SK-N-SH (cell line): ENCODE measurements at regions not wholly inside any gene's neighbourhood (a gene's known extent, or its start where the extent isn't known, plus 50 kb on each side); places are given as distances from the start of the nearest gene placed in this dataset.

Source experiments
- CTCF ChIA-PET: fragments of 300-600, 350-600 bp; formaldehyde crosslinking; extraction: SDS; loops from one replicate; lab custom pipeline; 2021; lab: Yijun Ruan, JAX
- POLR2A ChIA-PET: fragments of 350-600 bp; sonication (Branson Sonifier 250); formaldehyde crosslinking; extraction: SDS; loops from one replicate; lab custom pipeline; 2020; ENCODE audit warnings: antibody characterized with exemption, inconsistent platforms; lab: Yijun Ruan, JAX
- DNase-seq: peaks from one replicate; pipeline ENCODE4 v3.0.0; 2012
- H2AFZ ChIP-seq: fragments of 200-600 bp; sonication (generic); 2 replicates; pipeline ENCODE4 v1.8.1; 2016; ENCODE audit warnings: antibody characterized with exemption, mild to moderate bottlenecking, low read depth
- H3F3A ChIP-seq: fragments of 200-600 bp; sonication (generic); replicated peaks from 2 replicates; pipeline ENCODE3; 2016; ENCODE audit warnings: antibody characterized with exemption, mild to moderate bottlenecking; ENCODE audit not compliant: insufficient read depth
- H3K27ac ChIP-seq, 2 experiments: fragments of 200-500 bp in 1 of 2; fragments of 200-600 bp in 1 of 2; sonication (Bioruptor generic) in 1 of 2; sonication (generic), shearing (Covaris generic) in 1 of 2; 2 replicates each; pipeline versions ENCODE4 v1.5.1 to v1.6.1; 2014 to 2016; ENCODE audit warnings: low read depth in 2 of 2, inconsistent platforms in 1 of 2, low read length in 1 of 2, mild to moderate bottlenecking in 1 of 2, mixed read lengths in 1 of 2
- H3K27me3 ChIP-seq: fragments of 200-600 bp; sonication (generic), shearing (Covaris generic); 2 replicates; pipeline ENCODE4 v1.6.1; 2016; ENCODE audit warnings: mixed run types; ENCODE audit not compliant: insufficient read depth
- H3K36me3 ChIP-seq, 2 experiments: fragments of 200-500 bp in 1 of 2; fragments of 200-600 bp in 1 of 2; sonication (Bioruptor generic) in 1 of 2; sonication (generic) in 1 of 2; replicated peaks in 1 of 2; 2 replicates each; pipeline versions ENCODE3 to v1.5.1; 2014 to 2016; ENCODE audit warnings: low read length in 1 of 2, mild to moderate bottlenecking in 1 of 2; ENCODE audit not compliant: insufficient read depth in 2 of 2, control insufficient read depth in 1 of 2
- H3K4me1 ChIP-seq, 2 experiments: fragments of 200-500 bp in 1 of 2; fragments of 200-600 bp in 1 of 2; sonication (Bioruptor generic) in 1 of 2; sonication (generic), shearing (Covaris generic) in 1 of 2; 2 replicates each; pipeline versions ENCODE4 v1.5.1 to v1.6.1; 2014 to 2016; ENCODE audit warnings: low read depth in 1 of 2, low read length in 1 of 2, mixed run types in 1 of 2; ENCODE audit not compliant: insufficient read depth in 2 of 2, control insufficient read depth in 1 of 2
- H3K4me2 ChIP-seq: fragments of 200-600 bp; sonication (generic), shearing (Covaris generic); 2 replicates; pipeline ENCODE4 v1.6.1; 2017; ENCODE audit warnings: mixed run types
- H3K4me3 ChIP-seq, 2 experiments: fragments of 200-500 bp in 1 of 2; fragments of 200-600 bp in 1 of 2; sonication (Bioruptor generic) in 1 of 2; sonication (generic), shearing (Covaris generic) in 1 of 2; 2 replicates each; pipeline versions ENCODE4 v1.5.1 to v1.8.1; 2014 to 2016; ENCODE audit warnings: low read depth in 2 of 2, inconsistent platforms in 1 of 2, low read length in 1 of 2, mild to moderate bottlenecking in 1 of 2, mixed read lengths in 1 of 2, moderate library complexity in 1 of 2
- H3K79me2 ChIP-seq: fragments of 200-600 bp; sonication (generic); 2 replicates; pipeline ENCODE4 v1.8.1; 2017; ENCODE audit warnings: mild to moderate bottlenecking; ENCODE audit not compliant: insufficient read depth
- H3K9ac ChIP-seq: fragments of 200-600 bp; sonication (generic); 2 replicates; pipeline ENCODE4 v1.6.1; 2017; ENCODE audit warnings: mixed run types
- H3K9me2 ChIP-seq: fragments of 200-600 bp; sonication (generic); 2 replicates; pipeline ENCODE4 v1.6.1; 2017; ENCODE audit warnings: mixed run types
- H3K9me3 ChIP-seq: fragments of 200-600 bp; sonication (generic); 2 replicates; pipeline ENCODE4 v1.6.1; 2017; ENCODE audit warnings: mixed run types, mild to moderate bottlenecking, moderate library complexity
- H4K20me1 ChIP-seq: fragments of 200-600 bp; sonication (generic); 2 replicates; pipeline ENCODE4 v1.6.1; 2017; ENCODE audit warnings: mild to moderate bottlenecking, mixed run types; ENCODE audit not compliant: insufficient read depth
- CHD2 ChIP-seq: fragments of 150-350 bp; IDR thresholded peaks from 2 replicates; pipeline ENCODE4 v1.6.1; 2018; ENCODE audit warnings: low read length; ENCODE audit not compliant: partially characterized antibody
- CTCF ChIP-seq: fragments of 200-600 bp; sonication (generic); IDR thresholded peaks from 2 replicates; pipeline ENCODE4 v1.6.1; 2017; ENCODE audit warnings: antibody characterized with exemption, mild to moderate bottlenecking, moderate library complexity
- ELF1 ChIP-seq: IDR thresholded peaks from 2 replicates; pipeline ENCODE4 v1.4.0; 2012
- EP300 ChIP-seq, 2 experiments: IDR thresholded peaks; 2 replicates each; pipeline versions ENCODE4 v1.4.0 to v1.6.1; 2012; ENCODE audit warnings: borderline replicate concordance in 1 of 2, low read depth in 1 of 2, low read length in 1 of 2
- FOXJ3 ChIP-seq: sonication (generic); formaldehyde crosslinking; IDR thresholded peaks from 2 replicates; pipeline ENCODE4 v1.5.1; 2020; ENCODE audit warnings: mild to moderate bottlenecking, missing genetic modification reagents
- GABPA ChIP-seq: IDR thresholded peaks from 2 replicates; pipeline ENCODE4 v1.4.0; 2012; ENCODE audit warnings: low read depth, mild to moderate bottlenecking
- IRF3 ChIP-seq: fragments of 150-350 bp; IDR thresholded peaks from 2 replicates; pipeline ENCODE4 v1.6.1; 2016; ENCODE audit warnings: mild to moderate bottlenecking, low read depth, low read length
- MAX ChIP-seq: IDR thresholded peaks from 2 replicates; pipeline ENCODE4 v1.4.0; 2012; ENCODE audit warnings: low read depth
- NFIC ChIP-seq: IDR thresholded peaks from 2 replicates; pipeline ENCODE4 v1.4.0; 2012; ENCODE audit warnings: borderline replicate concordance
- NRF1 ChIP-seq: IDR thresholded peaks from 2 replicates; pipeline ENCODE4 v1.6.1; 2012; ENCODE audit warnings: low read depth, mild to moderate bottlenecking, low read length
- PBX3 ChIP-seq: IDR thresholded peaks from 2 replicates; pipeline ENCODE4; 2012
- POLR2AphosphoS5 ChIP-seq: IDR thresholded peaks from 2 replicates; pipeline ENCODE4 v1.6.1; 2012; ENCODE audit warnings: low read depth, low read length
- REST ChIP-seq: IDR thresholded peaks from 2 replicates; pipeline ENCODE4 v1.6.1; 2012; ENCODE audit warnings: mild to moderate bottlenecking, low read depth, low read length, moderate library complexity
- RFX5 ChIP-seq: IDR thresholded peaks from 2 replicates; pipeline ENCODE4 v1.6.1; 2012; ENCODE audit warnings: mild to moderate bottlenecking, improper control_type of control experiment, low read length
- RXRA ChIP-seq: IDR thresholded peaks from 2 replicates; pipeline ENCODE4 v1.4.0; 2012; ENCODE audit warnings: low read depth, mild to moderate bottlenecking, borderline replicate concordance
- SMC3 ChIP-seq: IDR thresholded peaks from 2 replicates; pipeline ENCODE4 v1.6.1; 2012; ENCODE audit warnings: low read depth, low read length, improper control_type of control experiment
- TEAD4 ChIP-seq: IDR thresholded peaks from 2 replicates; pipeline ENCODE4 v1.4.0; 2012; ENCODE audit warnings: mild to moderate bottlenecking, borderline replicate concordance; ENCODE audit not compliant: insufficient read depth
- USF1 ChIP-seq: IDR thresholded peaks from 2 replicates; pipeline ENCODE4 v1.4.0; 2012; ENCODE audit warnings: low read depth, borderline replicate concordance
- WGBS: methylation state at CpG from one replicate; pipeline ENCODE4 v1.1.6; 2017; ENCODE audit warnings: low lambda C conversion rate; 5-methylcytosine and 5-hydroxymethylcytosine counted together

- CTCF ChIA-PET: interaction anchor here (1.3 kb wide), 1 partner anchor 10 kb away, joined by 3 read pairs; no protein-coding TSS in a partner anchor
- H3K4me2 ChIP-seq: no peak overlapping the region
These were observed 151.3 kb upstream of the HMHB1 start for GRCh38 chr5:143660625-143661024.

GRCh38 chr5:143659599-143660238 is 152.2 kb upstream of the HMHB1 start:
- CTCF ChIA-PET: no interaction called here
- TF ChIP-seq IRF3: no peak
- TF ChIP-seq EP300 (IDR thresholded peaks at IDR 0.05; ENCODE audit: borderline replicate concordance in 1 of 2, low read depth in 1 of 2, low read length in 1 of 2): no peak
- no peak for TF ChIP-seq ELF1
- TF ChIP-seq FOXJ3 (CRISPR knock-in tag): no peak
- TF ChIP-seq SMC3: no peak
- TF ChIP-seq CTCF: no peak
- TF ChIP-seq TEAD4: no peak
- no peak for TF ChIP-seq PBX3
- no peak for TF ChIP-seq RFX5
- TF ChIP-seq NFIC: no peak
- TF ChIP-seq NRF1: no peak
- no peak for TF ChIP-seq RXRA
- TF ChIP-seq REST: no peak
- no peak for TF ChIP-seq CHD2
- no peak for TF ChIP-seq USF1
- no peak for TF ChIP-seq GABPA
- H3K4me2 ChIP-seq: no peak overlapping the region

More at GRCh38 chr5:143660625-143661024, 151.3 kb upstream of the HMHB1 start:
- Histone ChIP-seq H3K79me2 (no peaks in the 10 kb centered on the region), H3K4me3 (no peak overlapping the region), H4K20me1 (no peaks in the 10 kb centered on the region), H3K9me3 (no peaks in the 10 kb centered on the region), H3K4me1 (peaks cover 0 to 6% of the 10 kb centered on the region in 2 experiments; a peak in 2 of 4 replicates), H3K27ac (no peak overlapping the region), H3K27me3 (no peaks in the 10 kb centered on the region), H2AFZ (no peak overlapping the region), H3K9ac (no peak overlapping the region), H3K36me3 (no peaks in the 10 kb centered on the region), H3F3A (no peaks in the 10 kb centered on the region), H3K9me2 (no peaks in the 10 kb centered on the region)
- no peak for TF ChIP-seq RFX5
- no peak for TF ChIP-seq FOXJ3 (CRISPR knock-in tag)
- no peak for TF ChIP-seq MAX
- no peak for TF ChIP-seq NFIC
- TF ChIP-seq POLR2AphosphoS5: no peak
- POLR2A ChIA-PET: no interaction called here
- WGBS: 96% methylated on average over 2 of the region's 2 CpGs
- no peak for DNase-seq

More at GRCh38 chr5:143659599-143660238, 152.2 kb upstream of the HMHB1 start:
- WGBS: 76% methylated on average over 3 of the region's 3 CpGs
- no peak overlapping the region for H2AFZ ChIP-seq
- H3K27ac ChIP-seq: no peak overlapping the region
- H3F3A ChIP-seq: no peaks in the 10 kb centered on the region
- H3K79me2 ChIP-seq: no peaks in the 10 kb centered on the region
- H4K20me1 ChIP-seq: no peaks in the 10 kb centered on the region
- H3K4me3 ChIP-seq: no peak overlapping the region
- DNase-seq: no peak
- no peaks in the 10 kb centered on the region for H3K36me3 ChIP-seq
- H3K4me1 ChIP-seq: peaks cover 0 to 6% of the 10 kb centered on the region in 2 experiments; a peak in 2 of 4 replicates
- H3K27me3 ChIP-seq: no peaks in the 10 kb centered on the region
- H3K9me2 ChIP-seq: no peaks in the 10 kb centered on the region
- H3K9me3 ChIP-seq: no peaks in the 10 kb centered on the region
- H3K9ac ChIP-seq: no peak overlapping the region
- POLR2A ChIA-PET: no interaction called here
